Thoracic aorta (tissue), 2 donors: ENCODE measurements at regions not wholly inside any gene's neighbourhood (a gene's known extent, or its start where the extent isn't known, plus 50 kb on each side); places are given as distances from the start of the nearest gene placed in this dataset.

Experiments used
- ATAC-seq: fragments of 150-250 bp; one replicate; pipeline ENCODE4 v1.8.0; 2017; ENCODE audit warnings: low read depth; ENCODE audit not compliant: insufficient number of reproducible peaks, low FRiP score
- DNase-seq: peaks from one replicate; pipeline ENCODE4 v3.0.0-alpha.2; 2020; ENCODE audit warnings: low spot score
- H3K27ac ChIP-seq, 2 donors: fragments of 200-600 bp; sonication (generic); 1 replicate in 1 of 2; 2 replicates in 1 of 2; pipeline ENCODE4 v1.5.1; 2016; ENCODE audit warnings: mild to moderate bottlenecking in 2 of 2, moderate library complexity in 2 of 2
- H3K27me3 ChIP-seq: fragments of 200-600 bp; sonication (generic); replicated peaks from 2 replicates; pipeline ENCODE4 v1.6.0; 2016; ENCODE audit warnings: mild to moderate bottlenecking; ENCODE audit not compliant: insufficient read depth
- H3K36me3 ChIP-seq: fragments of 200-600 bp; sonication (generic); one replicate; pipeline ENCODE4 v1.5.1; 2016
- H3K4me1 ChIP-seq, 2 donors: fragments of 200-600 bp; sonication (generic); 1 replicate in 1 of 2; 2 replicates in 1 of 2; pipeline versions ENCODE4 v1.5.1 to v1.6.0; 2016; ENCODE audit warnings: low read depth in 2 of 2, mild to moderate bottlenecking in 1 of 2; ENCODE audit not compliant: control insufficient read depth in 1 of 2
- H3K4me3 ChIP-seq: fragments of 200-600 bp; sonication (generic); 2 replicates; pipeline ENCODE4 v1.5.1; 2016; ENCODE audit warnings: mild to moderate bottlenecking
- H3K9me3 ChIP-seq: fragments of 200-600 bp; sonication (generic); 2 replicates; pipeline ENCODE4 v1.5.1; 2016
- TF ChIP-seq, protein P1 (sequence below): fragments of 200-600 bp; sonication (generic); IDR thresholded peaks from one replicate; pipeline ENCODE4 v1.5.1; 2019; ENCODE audit warnings: antibody characterized with exemption

DNA sequence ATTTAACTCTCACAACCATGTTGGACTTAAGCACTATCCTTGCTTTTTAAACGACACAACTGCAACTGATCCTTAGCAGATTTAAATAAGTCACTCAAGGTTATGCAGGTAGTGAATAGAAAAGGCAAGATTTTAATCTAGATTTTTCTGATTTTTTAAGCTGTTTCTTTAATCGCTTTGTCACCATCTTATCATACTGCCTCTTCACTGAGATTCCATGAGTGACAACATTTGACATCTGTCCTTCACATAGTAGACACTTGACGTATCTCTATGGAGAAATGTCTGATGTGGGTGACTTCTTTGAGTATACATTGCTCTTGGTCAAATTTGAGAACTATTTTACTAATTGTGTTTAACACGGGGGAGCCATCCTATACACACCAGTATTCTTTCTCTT is 839.7 kb downstream of the GATA3 start:
- H3K27me3 ChIP-seq = no peaks in the 10 kb centered on the region
- TF ChIP-seq, protein P1, sequence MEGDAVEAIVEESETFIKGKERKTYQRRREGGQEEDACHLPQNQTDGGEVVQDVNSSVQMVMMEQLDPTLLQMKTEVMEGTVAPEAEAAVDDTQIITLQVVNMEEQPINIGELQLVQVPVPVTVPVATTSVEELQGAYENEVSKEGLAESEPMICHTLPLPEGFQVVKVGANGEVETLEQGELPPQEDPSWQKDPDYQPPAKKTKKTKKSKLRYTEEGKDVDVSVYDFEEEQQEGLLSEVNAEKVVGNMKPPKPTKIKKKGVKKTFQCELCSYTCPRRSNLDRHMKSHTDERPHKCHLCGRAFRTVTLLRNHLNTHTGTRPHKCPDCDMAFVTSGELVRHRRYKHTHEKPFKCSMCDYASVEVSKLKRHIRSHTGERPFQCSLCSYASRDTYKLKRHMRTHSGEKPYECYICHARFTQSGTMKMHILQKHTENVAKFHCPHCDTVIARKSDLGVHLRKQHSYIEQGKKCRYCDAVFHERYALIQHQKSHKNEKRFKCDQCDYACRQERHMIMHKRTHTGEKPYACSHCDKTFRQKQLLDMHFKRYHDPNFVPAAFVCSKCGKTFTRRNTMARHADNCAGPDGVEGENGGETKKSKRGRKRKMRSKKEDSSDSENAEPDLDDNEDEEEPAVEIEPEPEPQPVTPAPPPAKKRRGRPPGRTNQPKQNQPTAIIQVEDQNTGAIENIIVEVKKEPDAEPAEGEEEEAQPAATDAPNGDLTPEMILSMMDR = no peak
- ATAC-seq = no peak
- no peaks in the 10 kb centered on the region for H3K4me1 ChIP-seq
- H3K9me3 ChIP-seq = no peaks in the 10 kb centered on the region
- no peak overlapping the region for H3K27ac ChIP-seq
- no peak overlapping the region for H3K4me3 ChIP-seq
- no peak for DNase-seq
- H3K36me3 ChIP-seq = no peaks in the 10 kb centered on the region

- no peaks in the 10 kb centered on the region for H3K36me3 ChIP-seq
- H3K4me1 ChIP-seq = no peaks in the 10 kb centered on the region
- H3K9me3 ChIP-seq = no peaks in the 10 kb centered on the region
- TF ChIP-seq, protein P1 = no peak
- H3K27me3 ChIP-seq = no peaks in the 10 kb centered on the region
- H3K4me3 ChIP-seq = no peak overlapping the region
- no peak for ATAC-seq
- DNase-seq = no peak
- H3K27ac ChIP-seq = no peak overlapping the region
These were observed 843.3 kb downstream of the GATA3 start for GRCh38 chr10:8897769-8898168.

GRCh38 chr10:8898745-8899330 is 844.4 kb downstream of the GATA3 start:
- Histone ChIP-seq H3K9me3 (no peaks in the 10 kb centered on the region), H3K36me3 (no peaks in the 10 kb centered on the region), H3K4me3 (no peak overlapping the region), H3K27me3 (no peaks in the 10 kb centered on the region), H3K27ac (no peak overlapping the region), H3K4me1 (no peaks in the 10 kb centered on the region)
- ATAC-seq (no peak), DNase-seq (no peak)
- TF ChIP-seq, protein P1 = no peak

GRCh38 chr10:8902926-8903325 is 848.4 kb downstream of the GATA3 start:
- Histone ChIP-seq H3K36me3 (no peaks in the 10 kb centered on the region), H3K27me3 (no peaks in the 10 kb centered on the region), H3K9me3 (no peaks in the 10 kb centered on the region), H3K4me3 (no peak overlapping the region), H3K27ac (no peak overlapping the region), H3K4me1 (no peaks in the 10 kb centered on the region)
- ATAC-seq = no peak
- DNase-seq = no peak
- TF ChIP-seq, protein P1 = no peak

DNA sequence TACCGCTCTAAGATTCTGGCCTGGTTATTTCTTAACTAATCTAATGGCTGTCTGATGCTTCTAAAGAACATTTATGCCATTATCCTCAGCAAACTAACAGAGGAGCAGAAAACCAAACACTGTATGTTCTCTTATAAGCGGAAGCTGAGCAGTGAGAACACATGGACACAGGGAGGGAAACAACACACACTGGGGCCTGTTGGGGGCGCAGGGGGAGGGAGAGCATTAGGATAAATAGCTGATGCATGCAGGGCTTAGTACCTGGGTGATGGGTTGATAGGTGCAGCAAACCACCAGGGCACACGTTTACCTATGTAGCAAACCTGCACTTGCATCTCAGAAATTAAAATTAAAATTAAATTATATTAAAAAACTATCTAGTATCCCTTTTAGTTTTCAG is 853.5 kb downstream of the GATA3 start:
- no peaks in the 10 kb centered on the region for H3K9me3 ChIP-seq
- no peak for ATAC-seq
- TF ChIP-seq, protein P1 = no peak

More for the DNA sequence above, 853.5 kb downstream of the GATA3 start:
- Histone ChIP-seq H3K27me3 (no peaks in the 10 kb centered on the region), H3K4me1 (no peaks in the 10 kb centered on the region), H3K36me3 (no peaks in the 10 kb centered on the region), H3K4me3 (no peak overlapping the region), H3K27ac (no peak overlapping the region)
- DNase-seq = no peak
